Thoracic aorta (tissue), 2 donors: ENCODE measurements at regions not wholly inside any gene's neighbourhood (a gene's known extent, or its start where the extent isn't known, plus 50 kb on each side); places are given as distances from the start of the nearest gene placed in this dataset.

ENCODE experiments used
- ATAC-seq: fragments of 150-250 bp; one replicate; pipeline ENCODE4 v1.8.0; 2017; ENCODE audit warnings: low read depth; ENCODE audit not compliant: insufficient number of reproducible peaks, low FRiP score
- DNase-seq: peaks from one replicate; pipeline ENCODE4 v3.0.0-alpha.2; 2020; ENCODE audit warnings: low spot score
- H3K27ac ChIP-seq, 2 donors: fragments of 200-600 bp; sonication (generic); 1 replicate in 1 of 2; 2 replicates in 1 of 2; pipeline ENCODE4 v1.5.1; 2016; ENCODE audit warnings: mild to moderate bottlenecking in 2 of 2, moderate library complexity in 2 of 2
- H3K27me3 ChIP-seq: fragments of 200-600 bp; sonication (generic); replicated peaks from 2 replicates; pipeline ENCODE4 v1.6.0; 2016; ENCODE audit warnings: mild to moderate bottlenecking; ENCODE audit not compliant: insufficient read depth
- H3K36me3 ChIP-seq: fragments of 200-600 bp; sonication (generic); one replicate; pipeline ENCODE4 v1.5.1; 2016
- H3K4me1 ChIP-seq, 2 donors: fragments of 200-600 bp; sonication (generic); 1 replicate in 1 of 2; 2 replicates in 1 of 2; pipeline versions ENCODE4 v1.5.1 to v1.6.0; 2016; ENCODE audit warnings: low read depth in 2 of 2, mild to moderate bottlenecking in 1 of 2; ENCODE audit not compliant: control insufficient read depth in 1 of 2
- H3K4me3 ChIP-seq: fragments of 200-600 bp; sonication (generic); 2 replicates; pipeline ENCODE4 v1.5.1; 2016; ENCODE audit warnings: mild to moderate bottlenecking
- H3K9me3 ChIP-seq: fragments of 200-600 bp; sonication (generic); 2 replicates; pipeline ENCODE4 v1.5.1; 2016
- TF ChIP-seq, protein P1 (sequence below): fragments of 200-600 bp; sonication (generic); IDR thresholded peaks from one replicate; pipeline ENCODE4 v1.5.1; 2019; ENCODE audit warnings: antibody characterized with exemption

DNA sequence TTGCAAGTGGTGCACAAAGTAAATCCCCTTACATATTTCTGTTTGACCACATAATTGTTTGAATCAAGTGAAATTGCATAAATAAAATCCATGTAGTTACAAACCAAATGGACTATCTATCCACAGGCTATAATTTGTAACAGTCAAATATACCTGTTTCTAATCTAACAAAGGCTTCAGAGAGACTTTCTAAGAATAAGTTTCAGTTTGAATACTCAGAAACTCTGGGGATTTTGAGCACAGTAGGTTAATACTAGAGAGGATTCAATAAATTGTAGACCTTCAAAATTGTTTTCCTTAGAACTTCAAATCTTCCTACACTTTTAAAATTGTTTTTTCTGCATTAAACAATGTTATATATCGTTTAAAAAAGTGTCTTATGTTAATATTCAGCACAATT lies 1250.1 kb downstream of the NLGN4X start:
- no peak overlapping the region for H3K4me3 ChIP-seq
- H3K9me3 ChIP-seq = no peaks in the 10 kb centered on the region
- no peak overlapping the region for H3K27ac ChIP-seq
- H3K4me1 ChIP-seq = no peaks in the 10 kb centered on the region
- TF ChIP-seq, protein P1, sequence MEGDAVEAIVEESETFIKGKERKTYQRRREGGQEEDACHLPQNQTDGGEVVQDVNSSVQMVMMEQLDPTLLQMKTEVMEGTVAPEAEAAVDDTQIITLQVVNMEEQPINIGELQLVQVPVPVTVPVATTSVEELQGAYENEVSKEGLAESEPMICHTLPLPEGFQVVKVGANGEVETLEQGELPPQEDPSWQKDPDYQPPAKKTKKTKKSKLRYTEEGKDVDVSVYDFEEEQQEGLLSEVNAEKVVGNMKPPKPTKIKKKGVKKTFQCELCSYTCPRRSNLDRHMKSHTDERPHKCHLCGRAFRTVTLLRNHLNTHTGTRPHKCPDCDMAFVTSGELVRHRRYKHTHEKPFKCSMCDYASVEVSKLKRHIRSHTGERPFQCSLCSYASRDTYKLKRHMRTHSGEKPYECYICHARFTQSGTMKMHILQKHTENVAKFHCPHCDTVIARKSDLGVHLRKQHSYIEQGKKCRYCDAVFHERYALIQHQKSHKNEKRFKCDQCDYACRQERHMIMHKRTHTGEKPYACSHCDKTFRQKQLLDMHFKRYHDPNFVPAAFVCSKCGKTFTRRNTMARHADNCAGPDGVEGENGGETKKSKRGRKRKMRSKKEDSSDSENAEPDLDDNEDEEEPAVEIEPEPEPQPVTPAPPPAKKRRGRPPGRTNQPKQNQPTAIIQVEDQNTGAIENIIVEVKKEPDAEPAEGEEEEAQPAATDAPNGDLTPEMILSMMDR = no peak
- ATAC-seq (no peak), DNase-seq (no peak)
- H3K36me3 ChIP-seq = no peaks in the 10 kb centered on the region
- no peaks in the 10 kb centered on the region for H3K27me3 ChIP-seq

- Histone ChIP-seq H3K4me3 (no peak overlapping the region), H3K36me3 (no peaks in the 10 kb centered on the region), H3K4me1 (no peaks in the 10 kb centered on the region), H3K27me3 (no peaks in the 10 kb centered on the region), H3K9me3 (no peaks in the 10 kb centered on the region), H3K27ac (no peak overlapping the region)
- DNase-seq = no peak
- TF ChIP-seq, protein P1 = no peak
- ATAC-seq = no peak
Observed at GRCh38 chrX:4971646-4972045, 1257.0 kb downstream of the NLGN4X start.

- ATAC-seq = no peak
- H3K27me3 ChIP-seq = no peaks in the 10 kb centered on the region
- TF ChIP-seq, protein P1 = no peak
- no peak for DNase-seq
- H3K36me3 ChIP-seq = no peaks in the 10 kb centered on the region
- H3K9me3 ChIP-seq = no peaks in the 10 kb centered on the region
- H3K4me1 ChIP-seq = no peaks in the 10 kb centered on the region
- no peak overlapping the region for H3K27ac ChIP-seq
- no peak overlapping the region for H3K4me3 ChIP-seq
Observed at GRCh38 chrX:4964112-4964511, 1250.7 kb upstream of the PRKX start.

GRCh38 chrX:4963432-4963831 lies 1250.0 kb upstream of the PRKX start:
- Histone ChIP-seq H3K36me3 (no peaks in the 10 kb centered on the region), H3K27me3 (no peaks in the 10 kb centered on the region), H3K27ac (no peak overlapping the region), H3K9me3 (no peaks in the 10 kb centered on the region), H3K4me1 (no peaks in the 10 kb centered on the region), H3K4me3 (no peak overlapping the region)
- DNase-seq (no peak), ATAC-seq (no peak)
- TF ChIP-seq, protein P1 = no peak

GRCh38 chrX:4944767-4945166 lies 1231.3 kb upstream of the PRKX start:
- Histone ChIP-seq H3K27ac (no peak overlapping the region), H3K27me3 (no peaks in the 10 kb centered on the region), H3K9me3 (no peaks in the 10 kb centered on the region), H3K36me3 (no peaks in the 10 kb centered on the region), H3K4me3 (no peak overlapping the region), H3K4me1 (no peaks in the 10 kb centered on the region)
- DNase-seq (no peak), ATAC-seq (no peak)
- TF ChIP-seq, protein P1 = no peak
